ENCODE measurements at regions not wholly inside any gene's neighbourhood (a gene's known extent, or its start where the extent isn't known, plus 50 kb on each side); places are given as distances from the start of the nearest gene placed in this dataset.

DNA sequence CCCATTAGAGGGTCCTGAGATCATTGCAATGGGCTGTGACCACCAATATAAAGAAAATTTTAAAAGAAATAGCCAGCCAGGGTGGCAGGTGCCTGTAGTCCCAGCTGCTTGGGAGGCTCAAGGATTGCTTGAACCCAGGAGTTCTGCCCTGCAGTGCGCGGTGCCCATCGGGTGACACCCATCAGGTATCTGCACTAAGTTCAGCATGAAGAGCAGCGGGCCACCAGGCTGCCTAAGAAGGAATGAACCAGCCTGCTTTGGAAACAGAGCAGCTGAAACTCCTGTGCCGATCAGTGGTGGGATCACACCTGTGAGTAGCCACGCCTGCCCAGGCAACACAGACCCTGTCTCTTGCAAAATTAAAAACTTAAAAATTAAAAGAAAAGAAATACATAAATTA lies 102.5 kb upstream of the FOXC1 start:
- no peak for DNase-seq
- in situ Hi-C loops (cut with HindIII; ENCODE audit: low pct_ligation_motif_present, low pct_unique_long_range_greater_than_20kb, low sequenced_read_pairs): no loop called here

DNA sequence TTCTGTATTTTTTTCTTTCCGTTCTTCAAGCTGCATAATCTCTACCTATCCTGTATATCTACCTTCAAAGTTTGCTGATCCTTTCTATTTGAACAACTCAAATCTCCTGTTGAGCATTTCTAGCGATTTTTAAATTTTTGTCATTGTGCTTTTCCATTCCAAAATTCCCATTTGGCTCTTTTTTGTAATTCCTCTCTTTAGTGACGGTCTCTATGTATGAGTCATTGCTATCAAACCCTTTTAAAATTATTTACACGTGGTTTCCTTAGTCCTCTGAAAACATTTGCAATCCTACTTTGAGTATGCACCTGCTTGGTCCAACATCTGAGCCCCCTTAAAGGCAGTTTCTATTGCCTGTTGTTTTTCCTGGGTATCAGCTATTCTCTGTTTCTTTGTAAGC lies 100.5 kb upstream of the FOXC1 start:
- in situ Hi-C loops (cut with HindIII; ENCODE audit: low pct_ligation_motif_present, low pct_unique_long_range_greater_than_20kb, low sequenced_read_pairs): no loop called here
- DNase-seq: no peak

- in situ Hi-C loops (cut with HindIII; ENCODE audit: low pct_ligation_motif_present, low pct_unique_long_range_greater_than_20kb, low sequenced_read_pairs): no loop called here
- no peak for DNase-seq
Observed at GRCh38 chr6:1510239-1510638, 99.5 kb upstream of the FOXC1 start.

- in situ Hi-C loops (cut with HindIII; ENCODE audit: low pct_ligation_motif_present, low pct_unique_long_range_greater_than_20kb, low sequenced_read_pairs): no loop called here
- no peak for DNase-seq
Observed at GRCh38 chr6:1513215-1513780, 96.4 kb upstream of the FOXC1 start.

DNA sequence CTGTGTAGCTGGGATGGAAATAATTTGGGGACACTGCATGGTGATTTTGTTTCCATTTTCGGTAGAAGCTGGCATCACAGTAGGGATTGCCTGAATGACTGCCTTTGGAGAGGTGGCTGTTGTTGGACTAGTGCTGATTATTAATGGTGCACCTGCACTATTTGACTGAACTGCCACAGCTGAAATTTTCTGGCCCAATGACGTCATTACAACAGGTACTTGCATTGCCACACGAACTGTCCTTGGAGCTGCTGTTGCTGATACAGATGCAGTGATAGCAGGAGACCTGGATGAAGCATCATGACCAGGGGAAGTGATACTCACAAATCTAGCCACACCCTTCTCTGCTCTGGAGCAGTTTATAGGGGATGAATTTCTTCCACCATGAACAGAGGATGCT lies 95.6 kb upstream of the FOXC1 start:
- no peak for DNase-seq
- in situ Hi-C loops (cut with HindIII; ENCODE audit: low pct_ligation_motif_present, low pct_unique_long_range_greater_than_20kb, low sequenced_read_pairs): no loop called here

DNA sequence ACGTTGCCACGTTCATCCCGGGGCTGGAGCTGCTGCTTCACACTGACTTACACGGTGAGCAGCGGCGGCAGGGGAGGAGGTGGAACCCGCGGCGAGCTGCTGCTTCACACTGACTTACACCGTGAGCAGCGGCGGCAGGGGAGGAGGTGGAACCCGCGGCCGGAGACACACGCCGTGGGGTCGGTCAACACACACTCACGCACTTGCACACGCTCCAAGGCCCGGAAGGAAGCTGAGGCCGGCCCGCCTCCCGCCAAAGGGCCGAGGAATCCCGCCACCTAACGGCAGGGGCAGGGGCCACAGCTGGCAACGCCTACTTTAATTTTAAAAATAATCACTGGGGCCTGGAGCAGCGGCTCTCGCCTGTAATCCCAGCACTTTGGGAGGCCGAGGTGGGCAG lies 94.4 kb upstream of the FOXC1 start:
- DNase-seq: no peak
- in situ Hi-C loops (cut with HindIII; ENCODE audit: low pct_ligation_motif_present, low pct_unique_long_range_greater_than_20kb, low sequenced_read_pairs): no loop called here

DNA sequence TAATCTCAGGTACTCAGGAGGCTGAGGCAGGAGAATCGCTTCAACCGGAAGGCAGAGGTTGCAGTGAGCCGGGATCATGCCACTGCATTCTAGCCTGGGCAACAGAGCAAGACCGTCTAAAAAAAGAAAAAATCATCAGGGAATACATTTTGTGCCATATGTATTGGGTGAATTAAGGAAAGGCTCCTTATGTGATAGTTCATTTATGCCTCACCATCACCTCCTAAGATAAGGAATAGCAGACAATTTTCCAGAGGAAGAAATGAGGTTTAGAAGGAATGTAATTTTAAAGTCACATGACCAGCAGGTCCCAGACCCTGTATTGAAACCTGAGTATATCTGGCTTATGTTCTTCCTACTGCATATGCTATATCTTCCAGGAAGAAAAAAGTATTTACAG lies 93.9 kb upstream of the FOXC1 start:
- in situ Hi-C loops (cut with HindIII; ENCODE audit: low pct_ligation_motif_present, low pct_unique_long_range_greater_than_20kb, low sequenced_read_pairs): no loop called here

DNA sequence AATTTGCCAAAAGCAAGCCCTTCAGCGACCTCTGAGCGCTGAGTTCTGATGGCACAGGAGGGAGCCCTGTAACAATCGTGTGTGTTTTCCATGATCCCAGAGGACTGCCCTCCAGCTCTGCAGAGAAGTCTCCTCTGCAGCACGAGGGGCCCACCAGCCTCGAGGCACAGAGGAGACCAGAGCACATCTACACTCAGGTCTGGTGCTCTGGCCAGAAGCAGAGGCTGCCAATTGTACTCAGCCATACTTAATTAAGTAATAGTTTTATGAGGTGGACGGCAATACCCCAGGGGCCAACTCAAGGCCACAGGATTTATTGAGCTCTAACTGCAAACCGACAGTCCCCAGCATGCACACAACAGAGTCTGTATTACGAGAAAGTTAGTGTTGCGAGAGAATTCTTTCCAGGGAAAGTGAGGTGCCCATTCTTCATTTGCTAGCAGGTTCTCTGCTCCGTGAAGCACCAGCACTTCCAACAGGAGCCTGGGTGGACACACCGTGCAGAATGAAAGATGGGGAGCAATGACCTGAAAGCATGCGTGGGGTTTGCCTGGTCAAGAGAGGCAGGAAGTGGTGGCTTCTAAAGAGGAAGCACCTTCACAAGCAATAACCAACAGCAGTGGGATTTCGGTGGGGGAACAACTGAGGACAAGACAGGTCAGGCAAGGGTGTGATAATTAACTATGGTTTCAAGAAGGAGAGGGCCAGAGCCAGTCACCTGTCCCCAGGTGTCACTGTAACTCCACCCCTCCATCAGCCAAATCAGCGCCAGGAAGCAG lies 92.8 kb upstream of the FOXC1 start:
- in situ Hi-C loops (cut with HindIII; ENCODE audit: low pct_ligation_motif_present, low pct_unique_long_range_greater_than_20kb, low sequenced_read_pairs): no loop called here
- no peak for DNase-seq

More for the DNA sequence above, 93.9 kb upstream of the FOXC1 start:
- DNase-seq: no peak

GRCh38 chr6:1518855-1519254 lies 90.9 kb upstream of the FOXC1 start:
- in situ Hi-C loops (cut with HindIII; ENCODE audit: low pct_ligation_motif_present, low pct_unique_long_range_greater_than_20kb, low sequenced_read_pairs): no loop called here
- no peak for DNase-seq

GRCh38 chr6:1519597-1519996 lies 90.1 kb upstream of the FOXC1 start:
- in situ Hi-C loops (cut with HindIII; ENCODE audit: low pct_ligation_motif_present, low pct_unique_long_range_greater_than_20kb, low sequenced_read_pairs): no loop called here
- DNase-seq: no peak

DNA sequence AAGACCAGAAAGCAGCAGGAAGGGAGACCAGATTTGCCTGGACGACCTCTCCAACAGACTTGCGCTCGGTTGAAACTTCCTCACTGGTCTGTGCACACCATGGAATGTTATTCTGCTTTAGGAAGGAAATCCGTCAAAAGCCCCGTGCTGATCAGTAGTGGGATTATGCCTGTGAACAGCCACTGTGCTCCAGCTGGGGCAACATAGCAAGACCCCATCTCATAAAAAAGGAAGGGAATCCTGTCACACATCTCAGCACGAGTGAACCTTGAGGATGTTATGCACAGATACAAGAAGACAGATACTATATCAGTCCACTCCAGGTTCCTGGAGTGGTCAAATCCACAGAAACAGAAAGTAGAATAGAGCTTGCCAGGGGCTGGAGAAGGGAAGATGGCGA lies 86.9 kb upstream of the FOXC1 start:
- no peak for DNase-seq
- in situ Hi-C loops (cut with HindIII; ENCODE audit: low pct_ligation_motif_present, low pct_unique_long_range_greater_than_20kb, low sequenced_read_pairs): no loop called here

DNA sequence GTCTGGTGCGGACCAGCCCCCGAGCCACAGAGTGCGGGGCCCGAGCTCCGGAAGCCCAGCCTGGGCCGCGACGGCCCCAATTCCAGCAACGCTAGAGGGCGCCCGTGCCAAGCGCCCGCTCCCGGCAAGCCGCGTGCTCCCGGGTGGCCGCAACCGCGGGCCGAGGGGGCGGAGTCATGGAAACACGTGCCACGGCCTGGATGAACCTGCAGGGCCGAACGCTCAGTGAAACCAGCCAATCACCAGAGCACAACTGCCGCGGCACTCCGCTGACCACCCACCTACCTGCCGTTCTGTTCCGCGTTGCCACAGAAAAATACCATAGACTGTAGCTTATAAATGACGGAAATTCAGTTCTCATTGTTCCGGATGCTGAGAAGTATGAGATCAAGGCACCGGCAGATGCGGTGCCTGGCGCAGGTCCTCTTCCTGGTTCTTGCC lies 85.7 kb upstream of the FOXC1 start:
- DNase-seq: no peak
- in situ Hi-C loops (cut with HindIII; ENCODE audit: low pct_ligation_motif_present, low pct_unique_long_range_greater_than_20kb, low sequenced_read_pairs): no loop called here

- in situ Hi-C loops (cut with HindIII; ENCODE audit: low pct_ligation_motif_present, low pct_unique_long_range_greater_than_20kb, low sequenced_read_pairs): no loop called here
- DNase-seq: no peak
Observed at GRCh38 chr6:1525364-1526038, 84.2 kb upstream of the FOXC1 start.

GRCh38 chr6:1526398-1527072 lies 83.2 kb upstream of the FOXC1 start:
- DNase-seq: no peak

DNA sequence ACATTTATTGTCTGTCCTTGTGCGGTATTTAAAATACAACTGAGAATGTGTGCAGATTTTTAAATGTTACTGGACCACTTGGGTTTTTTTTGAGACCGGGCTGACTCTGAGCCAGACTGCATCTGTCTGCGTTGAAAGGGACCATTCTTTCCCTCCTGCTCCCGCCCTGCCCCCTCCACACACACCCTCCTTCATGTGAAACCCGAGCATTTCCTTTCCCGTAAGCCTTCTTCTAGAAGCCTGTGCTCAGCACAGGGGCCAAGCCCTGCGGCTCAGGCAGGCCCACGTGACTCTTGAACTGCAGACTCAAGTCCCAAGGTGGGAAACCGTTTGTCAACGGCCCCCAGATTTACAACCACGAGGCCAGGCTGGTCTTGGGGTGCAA lies 82.7 kb upstream of the FOXC1 start:
- in situ Hi-C loops (cut with HindIII; ENCODE audit: low pct_ligation_motif_present, low pct_unique_long_range_greater_than_20kb, low sequenced_read_pairs): no loop called here
- no peak for DNase-seq

More at GRCh38 chr6:1526398-1527072, 83.2 kb upstream of the FOXC1 start:
- in situ Hi-C loops (cut with HindIII; ENCODE audit: low pct_ligation_motif_present, low pct_unique_long_range_greater_than_20kb, low sequenced_read_pairs): no loop called here

DNA sequence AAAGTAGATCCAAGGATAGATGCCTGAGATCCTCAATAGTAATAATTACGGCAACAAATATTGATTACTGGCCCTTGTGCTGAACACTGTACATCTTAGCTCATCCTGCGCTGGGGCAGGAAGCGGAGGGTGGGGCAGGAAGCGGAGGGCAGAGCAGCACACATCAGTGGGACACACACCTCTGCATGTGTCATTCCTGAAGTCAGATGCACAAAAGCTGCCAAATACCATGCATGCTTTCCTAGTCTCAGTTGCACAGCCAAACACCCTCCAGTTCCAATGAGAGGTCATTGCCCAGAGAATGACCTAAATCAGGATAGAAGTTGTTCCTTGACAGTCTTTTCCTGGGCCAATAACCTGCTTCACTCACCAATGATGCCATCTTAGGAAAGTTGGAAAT lies 74.4 kb upstream of the FOXC1 start:
- in situ Hi-C loops (cut with HindIII; ENCODE audit: low pct_ligation_motif_present, low pct_unique_long_range_greater_than_20kb, low sequenced_read_pairs): no loop called here
- DNase-seq: no peak

- in situ Hi-C loops (cut with HindIII; ENCODE audit: low pct_ligation_motif_present, low pct_unique_long_range_greater_than_20kb, low sequenced_read_pairs): no loop called here
- no peak for DNase-seq
Observed at GRCh38 chr6:1536526-1537429, 72.9 kb upstream of the FOXC1 start.

DNA sequence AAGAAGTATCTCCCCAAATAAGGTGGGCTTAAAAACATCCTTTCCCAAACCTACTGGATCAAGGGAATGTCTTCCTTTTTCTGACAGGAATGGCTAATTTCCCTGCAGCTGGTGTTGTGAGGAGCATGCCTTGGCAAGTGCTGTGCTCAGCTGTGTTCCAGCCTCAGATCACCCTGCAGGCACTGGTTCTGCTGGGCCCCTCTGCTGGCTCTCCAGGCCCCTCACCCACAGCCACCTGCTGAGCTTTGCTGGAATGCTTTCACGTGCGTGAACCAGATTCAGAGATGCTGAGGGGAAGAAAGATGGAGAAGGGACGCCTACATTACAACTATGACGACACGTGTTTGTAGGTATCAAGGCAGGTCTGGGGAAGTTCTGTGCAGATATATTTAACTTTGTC lies 71.3 kb upstream of the FOXC1 start:
- no peak for DNase-seq
- in situ Hi-C loops (cut with HindIII; ENCODE audit: low pct_ligation_motif_present, low pct_unique_long_range_greater_than_20kb, low sequenced_read_pairs): no loop called here
